ENCODE measurements at regions not wholly inside any gene's neighbourhood (a gene's known extent, or its start where the extent isn't known, plus 50 kb on each side); places are given as distances from the start of the nearest gene placed in this dataset.
"Not testable (repeated sequence)": the region's sequence is repeated elsewhere in the genome, so short reads cannot be mapped to it uniquely, and the experiment has no call there.

- H3K4me3 ChIP-seq (ENCODE audit: low read depth, low read length): no peak overlapping the region
- no peak for DNase-seq (ENCODE audit: low read depth)
- no peak for TF ChIP-seq CTCF (IDR thresholded peaks at IDR 0.05; ENCODE audit: insufficient read depth, low read depth, low read length, missing control alignments)
Observed at GRCh38 chr3:115402651-115403050, 220.7 kb upstream of the GAP43 start.

- no peak for TF ChIP-seq CTCF (IDR thresholded peaks at IDR 0.05; ENCODE audit: insufficient read depth, low read depth, low read length, missing control alignments)
- no peak for DNase-seq (ENCODE audit: low read depth)
- H3K4me3 ChIP-seq (ENCODE audit: low read depth, low read length): no peak overlapping the region
Observed at GRCh38 chr3:115403786-115404185, 219.5 kb upstream of the GAP43 start.

- no peak for DNase-seq (ENCODE audit: low read depth)
- no peak overlapping the region for H3K4me3 ChIP-seq (ENCODE audit: low read depth, low read length)
Observed at GRCh38 chr3:115409596-115409995, 213.7 kb upstream of the GAP43 start.

GRCh38 chr3:115414610-115415009 is 208.7 kb upstream of the GAP43 start:
- DNase-seq (ENCODE audit: low read depth): not testable (repeated sequence)

More at GRCh38 chr3:115409596-115409995, 213.7 kb upstream of the GAP43 start:
- TF ChIP-seq CTCF (IDR thresholded peaks at IDR 0.05; ENCODE audit: insufficient read depth, low read depth, low read length, missing control alignments): no peak

GRCh38 chr3:115415246-115415996 is 207.9 kb upstream of the GAP43 start:
- DNase-seq (ENCODE audit: low read depth): peak; percentile 26
- no peak overlapping the region for H3K4me3 ChIP-seq (ENCODE audit: low read depth, low read length)
- TF ChIP-seq CTCF (IDR thresholded peaks at IDR 0.05; ENCODE audit: insufficient read depth, low read depth, low read length, missing control alignments): no peak

More at GRCh38 chr3:115414610-115415009, 208.7 kb upstream of the GAP43 start:
- H3K4me3 ChIP-seq (ENCODE audit: low read depth, low read length): not testable (repeated sequence)

GRCh38 chr3:115418583-115418982 is 204.7 kb upstream of the GAP43 start:
- no peak for DNase-seq (ENCODE audit: low read depth)
- TF ChIP-seq CTCF (IDR thresholded peaks at IDR 0.05; ENCODE audit: insufficient read depth, low read depth, low read length, missing control alignments): no peak
- no peak overlapping the region for H3K4me3 ChIP-seq (ENCODE audit: low read depth, low read length)

GRCh38 chr3:115420086-115420485 is 203.2 kb upstream of the GAP43 start:
- H3K4me3 ChIP-seq (ENCODE audit: low read depth, low read length): no peak overlapping the region

More at GRCh38 chr3:115420086-115420485, 203.2 kb upstream of the GAP43 start:
- no peak for DNase-seq (ENCODE audit: low read depth)
- TF ChIP-seq CTCF (IDR thresholded peaks at IDR 0.05; ENCODE audit: insufficient read depth, low read depth, low read length, missing control alignments): no peak

Measured in GM12865 (cell line).